HG03060 (cell line): ENCODE measurements at regions not wholly inside any gene's neighbourhood (a gene's known extent, or its start where the extent isn't known, plus 50 kb on each side); places are given as distances from the start of the nearest gene placed in this dataset.

ENCODE experiments used
- ATAC-seq: cut with Tn5 transposase; IDR thresholded peaks from one replicate; pipeline ENCODE4 v1.9.1; 2021; ENCODE audit warnings: low read depth, moderate number of reproducible peaks; ENCODE audit not compliant: unreplicated experiment

- no peak for ATAC-seq
Observed at GRCh38 chr7:79877874-79878465, 256.7 kb upstream of the GNAI1 start.

- ATAC-seq: no peak
Observed at GRCh38 chr7:79876848-79877252, 257.8 kb upstream of the GNAI1 start.

GRCh38 chr7:79874797-79875196 is 259.8 kb upstream of the GNAI1 start:
- no peak for ATAC-seq

GRCh38 chr7:79872176-79872575 is 262.5 kb upstream of the GNAI1 start:
- no peak for ATAC-seq

- no peak for ATAC-seq
Observed at GRCh38 chr7:79868010-79868409, 266.6 kb upstream of the GNAI1 start.

- ATAC-seq: no peak
Observed at GRCh38 chr7:79862447-79863210, 272.0 kb upstream of the GNAI1 start.

- no peak for ATAC-seq
Observed at GRCh38 chr7:79855172-79855571, 279.5 kb upstream of the GNAI1 start.

- no peak for ATAC-seq
Observed at GRCh38 chr7:79854621-79855020, 280.0 kb upstream of the GNAI1 start.

GRCh38 chr7:79837915-79838314 is 296.7 kb upstream of the GNAI1 start:
- no peak for ATAC-seq

- ATAC-seq: no peak
Observed at GRCh38 chr7:79833616-79834015, 301.0 kb upstream of the GNAI1 start.

- no peak for ATAC-seq
Observed at GRCh38 chr7:79828866-79829265, 305.8 kb upstream of the GNAI1 start.

- no peak for ATAC-seq
Observed at GRCh38 chr7:79823246-79823951, 311.2 kb upstream of the GNAI1 start.

- ATAC-seq: no peak
Observed at GRCh38 chr7:79822620-79823240, 311.9 kb upstream of the GNAI1 start.

GRCh38 chr7:79820387-79820786 is 314.2 kb upstream of the GNAI1 start:
- no peak for ATAC-seq

- ATAC-seq: no peak
Observed at GRCh38 chr7:79810916-79811315, 323.7 kb upstream of the GNAI1 start.

- no peak for ATAC-seq
Observed at GRCh38 chr7:79806161-79806734, 328.4 kb upstream of the GNAI1 start.

GRCh38 chr7:79790656-79791262 is 337.3 kb upstream of the MAGI2 start:
- no peak for ATAC-seq

- no peak for ATAC-seq
Observed at GRCh38 chr7:79789584-79790345, 336.3 kb upstream of the MAGI2 start.

- no peak for ATAC-seq
Observed at GRCh38 chr7:79787623-79788022, 334.2 kb upstream of the MAGI2 start.

- ATAC-seq: no peak
Observed at GRCh38 chr7:79787096-79787495, 333.6 kb upstream of the MAGI2 start.
